MCF 10A (cell line): ENCODE measurements at regions not wholly inside any gene's neighbourhood (a gene's known extent, or its start where the extent isn't known, plus 50 kb on each side); places are given as distances from the start of the nearest gene placed in this dataset.
A peak's percentile ranks its signal among the peaks of the same experiment; 100 is the strongest.

Experiments used
- BruUV-seq: library from RNA; stranded (reverse); fragments of 400-500 nt; replicated peaks from 2 replicates; lab custom pipeline; 2021; lab: Mats Ljungman, UMichigan
- CTCF ChIA-PET: fragments of 300-600 bp; sonication (Branson Sonifier 250); formaldehyde crosslinking; extraction: SDS; loops from one replicate; lab custom pipeline; 2021; ENCODE audit warnings: antibody characterized with exemption, inconsistent platforms; lab: Yijun Ruan, JAX
- POLR2A ChIA-PET: fragments of 300-600, 350-650 bp; sonication (Branson Sonifier 250); formaldehyde crosslinking; extraction: SDS; loops from one replicate; lab custom pipeline; 2020; ENCODE audit warnings: antibody characterized with exemption, inconsistent platforms; lab: Yijun Ruan, JAX
- DNase-seq: peaks from one replicate; pipeline ENCODE4 v3.0.0-alpha.2; 2018; ENCODE audit not compliant: unreplicated experiment
- H3K27ac Mint-ChIP-seq: one replicate; pipeline ENCODE4 v1.8.0; 2022; ENCODE audit warnings: mild to moderate bottlenecking, low read depth, mixed read lengths; ENCODE audit not compliant: unreplicated experiment
- H3K27me3 Mint-ChIP-seq: one replicate; pipeline ENCODE4 v1.8.0; 2022; ENCODE audit warnings: mixed read lengths; ENCODE audit not compliant: insufficient read depth, unreplicated experiment
- H3K36me3 Mint-ChIP-seq: one replicate; pipeline ENCODE4 v1.8.0; 2022; ENCODE audit warnings: mild to moderate bottlenecking, moderate library complexity, mixed read lengths; ENCODE audit not compliant: insufficient read depth, unreplicated experiment
- H3K4me1 Mint-ChIP-seq: one replicate; pipeline ENCODE4 v1.8.0; 2022; ENCODE audit warnings: mixed read lengths; ENCODE audit not compliant: insufficient read depth, unreplicated experiment
- H3K4me3 Mint-ChIP-seq: one replicate; pipeline ENCODE4 v1.8.0; 2022; ENCODE audit warnings: mild to moderate bottlenecking, moderate library complexity, mixed read lengths; ENCODE audit not compliant: unreplicated experiment
- H3K9me3 Mint-ChIP-seq: one replicate; pipeline ENCODE4 v1.8.0; 2022; ENCODE audit warnings: mixed read lengths; ENCODE audit not compliant: unreplicated experiment
- CTCF ChIP-seq: fragments of 200-600 bp; IDR thresholded peaks from one replicate; pipeline ENCODE4 v1.8.0; 2022; ENCODE audit warnings: antibody characterized with exemption, mild to moderate bottlenecking; ENCODE audit not compliant: unreplicated experiment
- intact Hi-C: fragments of 100-400 bp; cut with micrococcal nuclease; formaldehyde crosslinking; loops from 2 replicates; pipeline ENCODE4 v1.14.1; 2022

GRCh38 chr5:68460147-68460798 lies 244.7 kb downstream of the PIK3R1 start:
- POLR2A ChIA-PET, result interaction anchor here (0.6 to 0.7 kb wide), 3 partner anchors 26 to 162 kb away, joined by 3 to 6 read pairs (median 4); no protein-coding TSS in a partner anchor
- intact Hi-C loops, result loop anchor here (1.0 to 10.0 kb wide), 4 partner anchors 174 to 1215 kb away; no protein-coding TSS in a partner anchor
- DNase-seq, result peak; percentile 67
- no peaks in the 10 kb centered on the region for H3K27me3 Mint-ChIP-seq
- no TSS peak for BruUV-seq
- H3K4me1 Mint-ChIP-seq, result peaks cover 10% of the 10 kb centered on the region
- H3K27ac Mint-ChIP-seq, result no peak overlapping the region
- no peaks in the 10 kb centered on the region for H3K9me3 Mint-ChIP-seq
- CTCF ChIA-PET, result interaction anchor here (0.6 to 2.0 kb wide), 12 partner anchors 10 to 877 kb away, joined by 3 to 9 read pairs (median 4); no protein-coding TSS in a partner anchor
- TF ChIP-seq CTCF, result peak; percentile 69
- H3K36me3 Mint-ChIP-seq, result no peaks in the 10 kb centered on the region
- H3K4me3 Mint-ChIP-seq, result no peak overlapping the region

GRCh38 chr5:68463606-68464005 lies 248.1 kb downstream of the PIK3R1 start:
- CTCF ChIA-PET, result interaction anchor here (0.7 to 3.0 kb wide), 3 partner anchors 17 to 210 kb away, joined by 3 to 10 read pairs (median 4); no protein-coding TSS in a partner anchor

GRCh38 chr5:68464424-68464823 lies 248.9 kb downstream of the PIK3R1 start:
- H3K27ac Mint-ChIP-seq, result no peak overlapping the region
- CTCF ChIA-PET, result interaction anchor here (0.6 to 3.0 kb wide), 3 partner anchors 17 to 178 kb away, joined by 3 to 10 read pairs (median 3); no protein-coding TSS in a partner anchor
- no peaks in the 10 kb centered on the region for H3K27me3 Mint-ChIP-seq
- no TSS peak for BruUV-seq
- POLR2A ChIA-PET, result interaction anchor here (0.6 to 1.0 kb wide), 2 partner anchors 30 to 172 kb away, joined by 3 to 5 read pairs; no protein-coding TSS in a partner anchor
- no peaks in the 10 kb centered on the region for H3K4me1 Mint-ChIP-seq
- intact Hi-C loops, result loop anchor here (2.0 to 10.0 kb wide), 4 partner anchors 280 to 1220 kb away; no protein-coding TSS in a partner anchor
- no peaks in the 10 kb centered on the region for H3K36me3 Mint-ChIP-seq
- peak; percentile 88 for DNase-seq
- H3K4me3 Mint-ChIP-seq, result no peak overlapping the region
- TF ChIP-seq CTCF, result no peak
- no peaks in the 10 kb centered on the region for H3K9me3 Mint-ChIP-seq

More at GRCh38 chr5:68463606-68464005, 248.1 kb downstream of the PIK3R1 start:
- POLR2A ChIA-PET, result interaction anchor here (0.6 to 2.2 kb wide), 2 partner anchors 163 to 522 kb away, joined by 4 to 5 read pairs; no protein-coding TSS in a partner anchor
- H3K27me3 Mint-ChIP-seq, result no peaks in the 10 kb centered on the region
- no peak overlapping the region for H3K4me3 Mint-ChIP-seq
- H3K9me3 Mint-ChIP-seq, result no peaks in the 10 kb centered on the region
- TF ChIP-seq CTCF, result no peak
- no peaks in the 10 kb centered on the region for H3K36me3 Mint-ChIP-seq
- no peaks in the 10 kb centered on the region for H3K4me1 Mint-ChIP-seq
- BruUV-seq, result no TSS peak
- no peak for DNase-seq
- H3K27ac Mint-ChIP-seq, result no peak overlapping the region
- intact Hi-C loops, result loop anchor here (2.0 to 10.0 kb wide), 4 partner anchors 281 to 1219 kb away; no protein-coding TSS in a partner anchor

- intact Hi-C loops, result loop anchor here (2.0 to 10.0 kb wide), 3 partner anchors 280 to 1220 kb away; no protein-coding TSS in a partner anchor
- Mint-ChIP-seq H3K27me3 (no peaks in the 10 kb centered on the region), H3K27ac (no peak overlapping the region), H3K4me1 (no peaks in the 10 kb centered on the region), H3K9me3 (no peaks in the 10 kb centered on the region), H3K36me3 (no peaks in the 10 kb centered on the region), H3K4me3 (no peak overlapping the region)
- CTCF ChIA-PET, result interaction anchor here (0.6 to 3.0 kb wide), 5 partner anchors 83 to 641 kb away, joined by 3 to 10 read pairs (median 3); no protein-coding TSS in a partner anchor
- no peak for DNase-seq
- no TSS peak for BruUV-seq
- POLR2A ChIA-PET, result interaction anchor here (0.6 to 1.0 kb wide), 2 partner anchors 31 to 172 kb away, joined by 3 to 5 read pairs; no protein-coding TSS in a partner anchor
- no peak for TF ChIP-seq CTCF
Measured at GRCh38 chr5:68465133-68465532, 249.6 kb downstream of the PIK3R1 start.
